K562 (cell line): ENCODE measurements at regions not wholly inside any gene's neighbourhood (a gene's known extent, or its start where the extent isn't known, plus 50 kb on each side); places are given as distances from the start of the nearest gene placed in this dataset.
A peak's percentile ranks its signal among the peaks of the same experiment; 100 is the strongest.

ENCODE experiments used
- ATAC-seq: fragments of 200-7000 bp; cut with Tn5 transposase; 3 replicates; pipeline ENCODE4 v1.9.1; 2020; ENCODE audit warnings: moderate library complexity
- BruUV-seq: library from RNA; stranded (reverse); fragments of 400-500 nt; replicated peaks from 2 replicates; lab custom pipeline; 2021; lab: Mats Ljungman, UMichigan
- CTCF ChIA-PET: fragments of 300-600 bp; formaldehyde crosslinking; extraction: SDS; loops from one replicate; lab custom pipeline; 2021; ENCODE audit warnings: low intra/inter-chr PET ratio; lab: Yijun Ruan, JAX
- POLR2A ChIA-PET: fragments of 300-600, 350-650 bp; sonication (Branson Sonifier 250); formaldehyde crosslinking; extraction: SDS; loops from one replicate; lab custom pipeline; 2021; ENCODE audit warnings: antibody characterized with exemption, inconsistent platforms; lab: Yijun Ruan, JAX
- DNase-seq, 4 experiments: peaks; one replicate each; pipeline versions ENCODE4 v3.0.0 to v3.0.0-alpha.2; 2011 to 2018; ENCODE audit warnings: low spot score in 3 of 4, mixed read lengths in 3 of 4; ENCODE audit errors: extremely low read depth in 1 of 4
- FAIRE-seq: peaks from 2 replicates; lab custom pipeline; 2011; peaks lifted over from hg19 to GRCh38; lab: Jason Lieb, UNC
- H2AFZ ChIP-seq: 2 replicates; pipeline ENCODE4 v1.6.0; 2011; ENCODE audit warnings: low read depth, low read length, control low read depth, inconsistent platforms
- H3K27ac ChIP-seq: fragments of 200-600 bp; 3 replicates; pipeline ENCODE4 v1.8.0; 2011; ENCODE audit warnings: low read depth, mild to moderate bottlenecking, control low read depth, inconsistent platforms, low read length, moderate library complexity, mixed read lengths; ENCODE audit errors: extremely low read depth
- H3K27me3 ChIP-seq, 2 experiments: fragments of 300-600 bp in 1 of 2; 2 replicates in 1 of 2; 3 replicates in 1 of 2; pipeline versions ENCODE4 v1.6.0 to v1.8.0; 2011; ENCODE audit warnings: inconsistent platforms in 2 of 2, low read length in 2 of 2, mild to moderate bottlenecking in 1 of 2, mixed read lengths in 1 of 2, moderate library complexity in 1 of 2; ENCODE audit not compliant: control insufficient read depth in 2 of 2, insufficient read depth in 2 of 2
- H3K36me3 ChIP-seq: fragments of 300-600 bp; 3 replicates; pipeline ENCODE4 v1.8.0; 2011; ENCODE audit warnings: mild to moderate bottlenecking, low read length, inconsistent platforms; ENCODE audit not compliant: control insufficient read depth, insufficient read depth
- H3K4me1 ChIP-seq, 2 experiments: fragments of 200-600 bp in 1 of 2; replicated peaks in 1 of 2; 2 replicates in 1 of 2; 3 replicates in 1 of 2; pipeline versions ENCODE4 v1.5.1 to v1.8.0; 2011; ENCODE audit warnings: inconsistent platforms in 2 of 2, low read length in 2 of 2, mild to moderate bottlenecking in 1 of 2, mixed read lengths in 1 of 2, moderate library complexity in 1 of 2; ENCODE audit not compliant: control insufficient read depth in 2 of 2, insufficient read depth in 2 of 2
- H3K4me2 ChIP-seq: 2 replicates; pipeline ENCODE4 v1.6.1; 2011; ENCODE audit warnings: low read length, control low read depth, inconsistent platforms, mixed read lengths; ENCODE audit not compliant: insufficient read depth
- H3K4me3 ChIP-seq: fragments of 200-600 bp; sonication (generic), shearing (Covaris generic); 2 replicates; pipeline ENCODE4 v1.5.1; 2016; ENCODE audit warnings: control low read depth, inconsistent platforms
- H3K79me2 ChIP-seq: fragments of 200-600 bp; 3 replicates; pipeline ENCODE4 v1.8.0; 2011; ENCODE audit warnings: low read length, inconsistent platforms; ENCODE audit not compliant: control insufficient read depth, insufficient read depth
- H3K9ac ChIP-seq, 2 experiments: 2 replicates each; pipeline versions ENCODE4 v1.6.0 to v1.6.1; 2011; ENCODE audit warnings: low read depth in 2 of 2, low read length in 2 of 2, control low read depth in 1 of 2, inconsistent platforms in 1 of 2, mild to moderate bottlenecking in 1 of 2, mixed read lengths in 1 of 2; ENCODE audit not compliant: insufficient read depth in 1 of 2
- H3K9me1 ChIP-seq: one replicate; pipeline ENCODE4 v1.6.0; 2011; ENCODE audit warnings: inconsistent platforms, mild to moderate bottlenecking, low read length, moderate library complexity; ENCODE audit not compliant: control insufficient read depth, insufficient read depth
- H3K9me3 ChIP-seq: replicated peaks from 2 replicates; pipeline ENCODE4 v1.5.1; 2011; ENCODE audit warnings: low read depth, low read length, inconsistent platforms; ENCODE audit not compliant: control insufficient read depth, insufficient read depth
- H4K20me1 ChIP-seq: replicated peaks from 2 replicates; pipeline ENCODE4 v1.6.1; 2011; ENCODE audit warnings: low read length, inconsistent platforms, mixed read lengths; ENCODE audit not compliant: control insufficient read depth, insufficient read depth
- PATZ1 ChIP-seq: fragments of 250-450 bp; sonication (Bioruptor Pico); IDR thresholded peaks from 2 replicates; pipeline ENCODE4 v1.5.0; 2020; ENCODE audit warnings: mild to moderate bottlenecking, borderline replicate concordance
- PBX2 ChIP-seq, 2 experiments: IDR thresholded peaks in 1 of 2; conservative IDR thresholded peaks in 1 of 2; 2 replicates each; pipeline ENCODE4 v1.6.1; 2016; ENCODE audit warnings: low read depth in 2 of 2, mild to moderate bottlenecking in 1 of 2, missing compliant biosample characterization in 1 of 2, missing genetic modification characterization in 1 of 2, moderate library complexity in 1 of 2
- PKNOX1 ChIP-seq: fragments of 450-650 bp; IDR thresholded peaks from 2 replicates; pipeline ENCODE4 v1.6.1; 2016
- SPI1 ChIP-seq: IDR thresholded peaks from 2 replicates; pipeline ENCODE4 v1.6.1; 2011; ENCODE audit warnings: low read depth, low read length, control low read depth, borderline replicate concordance
- ZNF316 ChIP-seq: fragments of 450-650 bp; IDR thresholded peaks from 2 replicates; pipeline ENCODE4 v1.6.1; 2016
- WGBS: fragments of 100-300 bp; shearing (Covaris generic); methylation state at CpG from one replicate; pipeline ENCODE4 v1.1.6; 2016; ENCODE audit warnings: low coverage, mixed read lengths; ENCODE audit not compliant: insufficient coverage; ENCODE audit errors: missing lambda C conversion rate; 5-methylcytosine and 5-hydroxymethylcytosine counted together
- in situ Hi-C: fragments of 300-500 bp; cut with MboI; formaldehyde crosslinking; loops from 4 replicates; pipeline ENCODE4 v1.15.0; 2018; ENCODE audit warnings: inconsistent platforms, mixed read lengths
- intact Hi-C: fragments of 100-400 bp; cut with micrococcal nuclease; formaldehyde crosslinking; loops from 2 replicates; pipeline ENCODE4 v1.14.2; 2022

GRCh38 chr19:29277102-29277501 lies 64.2 kb upstream of the UQCRFS1 start:
- POLR2A ChIA-PET = interaction anchor here (0.5 kb wide), 1 partner anchor 667 kb away, joined by 3 read pairs; no protein-coding TSS in a partner anchor
- BruUV-seq = no TSS peak
- H3K27ac ChIP-seq = no peak overlapping the region
- H3K4me2 ChIP-seq = no peak overlapping the region
- DNase-seq (peak in 1 of 4 experiments; percentile 27), ATAC-seq (peak; percentile 53; the same call in 2 of the 3 replicates), FAIRE-seq (no peak)
- H3K9me3 ChIP-seq = no peaks in the 10 kb centered on the region
- no peak for TF ChIP-seq PBX2 (CRISPR knock-in tag; IDR thresholded peaks at IDR 0.05; ENCODE audit: low read depth)
- TF ChIP-seq PBX2 (tag; conservative IDR thresholded peaks at IDR 0.05; ENCODE audit: low read depth) = peak; percentile 67
- TF ChIP-seq PATZ1 = no peak
- TF ChIP-seq SPI1 = peak; percentile 12; the same call in 1 of the 2 replicates
- no peak for TF ChIP-seq ZNF316
- TF ChIP-seq PKNOX1 = peak; percentile 88
- intact Hi-C loops (no loop called here), in situ Hi-C loops (no loop called here)
- H3K36me3 ChIP-seq = no peaks in the 10 kb centered on the region
- 0% methylated on average over 6 of the region's 7 CpGs for WGBS
- H3K4me3 ChIP-seq = no peak overlapping the region
- H3K9me1 ChIP-seq = no peaks in the 10 kb centered on the region
- H3K79me2 ChIP-seq = no peaks in the 10 kb centered on the region
- no peaks in the 10 kb centered on the region for H3K4me1 ChIP-seq
- H3K27me3 ChIP-seq = peaks cover 4 to 10% of the 10 kb centered on the region in 2 experiments; a peak in 3 of 5 replicates
- no peak overlapping the region for H2AFZ ChIP-seq
- CTCF ChIA-PET = no interaction called here
- H3K9ac ChIP-seq = no peak overlapping the region
- H4K20me1 ChIP-seq = no peaks in the 10 kb centered on the region
